Kidney epithelial cell (primary cell): ENCODE measurements at regions not wholly inside any gene's neighbourhood (a gene's known extent, or its start where the extent isn't known, plus 50 kb on each side); places are given as distances from the start of the nearest gene placed in this dataset.

ENCODE experiments used
- DNase-seq: peaks from one replicate; pipeline ENCODE4 v3.0.0-alpha.2; 2010; ENCODE audit warnings: low read depth
- H3K27me3 ChIP-seq: 2 replicates; pipeline ENCODE4 v1.6.0; 2011; ENCODE audit warnings: low read length; ENCODE audit not compliant: control insufficient read depth, insufficient read depth
- H3K36me3 ChIP-seq: 2 replicates; pipeline ENCODE4 v1.5.1; 2011; ENCODE audit warnings: low read length; ENCODE audit not compliant: control insufficient read depth, insufficient read depth
- H3K4me3 ChIP-seq: 2 replicates; pipeline ENCODE4 v1.5.1; 2011; ENCODE audit warnings: low read depth, mild to moderate bottlenecking, control low read depth, low read length
- CTCF ChIP-seq: IDR thresholded peaks from 2 replicates; pipeline ENCODE4 v1.5.1; 2011; ENCODE audit warnings: mild to moderate bottlenecking, moderate library complexity, low read length, control low read depth, inconsistent platforms; ENCODE audit not compliant: insufficient read depth, poor library complexity, severe bottlenecking

GRCh38 chr9:7858166-7858565 lies 58.6 kb upstream of the DMAC1 start:
- H3K4me3 ChIP-seq: no peak overlapping the region
- no peaks in the 10 kb centered on the region for H3K36me3 ChIP-seq
- DNase-seq: no peak
- no peaks in the 10 kb centered on the region for H3K27me3 ChIP-seq
- TF ChIP-seq CTCF: no peak

GRCh38 chr9:7854763-7855162 lies 55.2 kb upstream of the DMAC1 start:
- no peak for TF ChIP-seq CTCF
- H3K27me3 ChIP-seq: no peaks in the 10 kb centered on the region

More at GRCh38 chr9:7854763-7855162, 55.2 kb upstream of the DMAC1 start:
- no peak for DNase-seq
- H3K36me3 ChIP-seq: no peaks in the 10 kb centered on the region
- no peak overlapping the region for H3K4me3 ChIP-seq
